Karpas-422 (cell line): ENCODE measurements at regions not wholly inside any gene's neighbourhood (a gene's known extent, or its start where the extent isn't known, plus 50 kb on each side); places are given as distances from the start of the nearest gene placed in this dataset.

Experiments
- DNase-seq: peaks from one replicate; pipeline ENCODE4 v3.0.0-alpha.2; 2015
- H2AFZ ChIP-seq: fragments of 200-600 bp; sonication (generic); 2 replicates; pipeline ENCODE4 v1.6.1; 2014; ENCODE audit warnings: antibody characterized with exemption, low read length, mixed read lengths
- H3K27ac ChIP-seq: fragments of 200-600 bp; sonication (generic); 2 replicates; pipeline ENCODE4 v1.5.1; 2014; ENCODE audit warnings: mild to moderate bottlenecking, low read length, moderate library complexity
- H3K27me3 ChIP-seq: fragments of 200-600 bp; sonication (generic); 2 replicates; pipeline ENCODE4 v1.6.1; 2014; ENCODE audit warnings: low read length, mixed read lengths
- H3K36me3 ChIP-seq: fragments of 200-600 bp; sonication (generic); 2 replicates; pipeline ENCODE4 v1.6.1; 2014; ENCODE audit warnings: low read length, mixed read lengths; ENCODE audit not compliant: insufficient read depth
- H3K4me1 ChIP-seq: fragments of 200-600 bp; sonication (generic); 2 replicates; pipeline ENCODE4 v1.6.1; 2014; ENCODE audit warnings: mild to moderate bottlenecking, low read length, mixed read lengths
- H3K4me2 ChIP-seq: fragments of 200-600 bp; sonication (generic); 2 replicates; pipeline ENCODE4 v1.6.1; 2014; ENCODE audit warnings: low read length, low read depth, mild to moderate bottlenecking; ENCODE audit not compliant: poor library complexity, severe bottlenecking
- H3K4me3 ChIP-seq: fragments of 200-600 bp; sonication (generic); 2 replicates; pipeline ENCODE4 v1.5.1; 2014; ENCODE audit warnings: mild to moderate bottlenecking, antibody characterized with exemption, low read length, mixed read lengths
- H3K79me2 ChIP-seq: fragments of 200-600 bp; sonication (generic); 2 replicates; pipeline ENCODE4 v1.6.1; 2014; ENCODE audit warnings: mild to moderate bottlenecking, low read length, mixed read lengths
- H3K9ac ChIP-seq: fragments of 200-600 bp; sonication (generic); 2 replicates; pipeline ENCODE4 v1.6.0; 2014; ENCODE audit warnings: low read length
- H3K9me2 ChIP-seq: fragments of 200-600 bp; sonication (generic), shearing (Covaris generic); replicated peaks from 2 replicates; pipeline ENCODE4 v1.6.0; 2014; ENCODE audit warnings: mild to moderate bottlenecking, low read length, moderate library complexity; ENCODE audit not compliant: insufficient read depth
- H3K9me3 ChIP-seq: fragments of 300-700, 200-600 bp; sonication (generic); 2 replicates; pipeline ENCODE4 v1.6.1; 2014; ENCODE audit warnings: low read length, mixed read lengths
- H4K20me1 ChIP-seq: fragments of 200-600 bp; sonication (generic); 2 replicates; pipeline ENCODE4 v1.6.1; 2014; ENCODE audit warnings: mild to moderate bottlenecking, antibody characterized with exemption, low read length, low read depth; ENCODE audit not compliant: insufficient read depth

- H3K9me3 ChIP-seq, result no peaks in the 10 kb centered on the region
- H3K9ac ChIP-seq, result no peak overlapping the region
- no peaks in the 10 kb centered on the region for H3K36me3 ChIP-seq
- H2AFZ ChIP-seq, result no peak overlapping the region
- H3K79me2 ChIP-seq, result no peaks in the 10 kb centered on the region
- no peaks in the 10 kb centered on the region for H3K9me2 ChIP-seq
- no peaks in the 10 kb centered on the region for H3K27me3 ChIP-seq
- no peak overlapping the region for H3K27ac ChIP-seq
- no peak for DNase-seq
- no peak overlapping the region for H3K4me2 ChIP-seq
- H4K20me1 ChIP-seq, result no peaks in the 10 kb centered on the region
- H3K4me1 ChIP-seq, result no peaks in the 10 kb centered on the region
- H3K4me3 ChIP-seq, result no peak overlapping the region
Observed at GRCh38 chr2:235255693-235256092, 238.2 kb upstream of the AGAP1 start.

GRCh38 chr2:235257590-235257989 lies 236.3 kb upstream of the AGAP1 start:
- H3K4me2 ChIP-seq, result no peak overlapping the region
- H2AFZ ChIP-seq, result no peak overlapping the region
- no peaks in the 10 kb centered on the region for H3K9me2 ChIP-seq
- H3K79me2 ChIP-seq, result no peaks in the 10 kb centered on the region
- no peak overlapping the region for H3K4me3 ChIP-seq
- no peaks in the 10 kb centered on the region for H3K27me3 ChIP-seq
- H3K27ac ChIP-seq, result no peak overlapping the region
- H3K4me1 ChIP-seq, result no peaks in the 10 kb centered on the region
- H3K36me3 ChIP-seq, result no peaks in the 10 kb centered on the region
- H4K20me1 ChIP-seq, result no peaks in the 10 kb centered on the region
- no peak for DNase-seq
- H3K9me3 ChIP-seq, result no peaks in the 10 kb centered on the region
- H3K9ac ChIP-seq, result no peak overlapping the region

DNA sequence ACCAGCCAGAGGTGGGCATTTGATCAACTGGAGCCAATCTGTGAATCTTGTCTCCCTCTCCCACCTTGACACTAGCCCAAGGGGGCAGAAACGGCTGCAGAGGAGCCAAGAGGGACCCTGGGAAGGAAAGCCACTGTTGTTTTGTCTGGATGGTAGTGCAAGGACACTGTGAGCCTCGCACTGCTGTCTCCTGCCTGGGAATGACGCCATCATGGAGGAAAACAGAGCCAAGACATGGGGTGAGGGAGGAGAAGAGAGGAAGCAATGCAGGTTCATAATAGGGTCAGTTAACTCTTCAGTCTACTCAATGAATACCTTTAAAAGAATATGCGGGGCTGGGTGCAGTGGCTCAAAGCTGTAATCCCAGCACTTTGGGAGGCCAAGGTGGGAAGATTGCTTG lies 231.1 kb upstream of the AGAP1 start:
- Histone ChIP-seq H3K9me2 (no peaks in the 10 kb centered on the region), H3K9ac (no peak overlapping the region), H3K4me2 (no peak overlapping the region), H4K20me1 (no peaks in the 10 kb centered on the region), H3K27ac (no peak overlapping the region), H3K36me3 (no peaks in the 10 kb centered on the region), H3K79me2 (no peaks in the 10 kb centered on the region), H3K27me3 (no peaks in the 10 kb centered on the region), H3K4me3 (no peak overlapping the region), H3K4me1 (no peaks in the 10 kb centered on the region), H3K9me3 (no peaks in the 10 kb centered on the region), H2AFZ (no peak overlapping the region)
- no peak for DNase-seq

GRCh38 chr2:235263205-235264120 lies 230.4 kb upstream of the AGAP1 start:
- H4K20me1 ChIP-seq, result no peaks in the 10 kb centered on the region
- H3K9ac ChIP-seq, result no peak overlapping the region
- H3K9me3 ChIP-seq, result no peaks in the 10 kb centered on the region
- no peaks in the 10 kb centered on the region for H3K9me2 ChIP-seq
- H3K36me3 ChIP-seq, result no peaks in the 10 kb centered on the region
- no peaks in the 10 kb centered on the region for H3K27me3 ChIP-seq
- no peak overlapping the region for H3K4me3 ChIP-seq
- DNase-seq, result no peak
- no peak overlapping the region for H3K4me2 ChIP-seq
- no peaks in the 10 kb centered on the region for H3K4me1 ChIP-seq
- no peak overlapping the region for H3K27ac ChIP-seq
- no peak overlapping the region for H2AFZ ChIP-seq
- no peaks in the 10 kb centered on the region for H3K79me2 ChIP-seq

GRCh38 chr2:235264121-235264493 lies 229.7 kb upstream of the AGAP1 start:
- Histone ChIP-seq H3K27ac (no peak overlapping the region), H3K9ac (no peak overlapping the region), H3K9me3 (no peaks in the 10 kb centered on the region), H3K4me3 (no peak overlapping the region), H3K27me3 (no peaks in the 10 kb centered on the region), H3K79me2 (no peaks in the 10 kb centered on the region), H3K4me1 (no peaks in the 10 kb centered on the region), H3K9me2 (no peaks in the 10 kb centered on the region), H2AFZ (no peak overlapping the region), H3K36me3 (no peaks in the 10 kb centered on the region), H3K4me2 (no peak overlapping the region), H4K20me1 (no peaks in the 10 kb centered on the region)
- DNase-seq, result no peak

GRCh38 chr2:235264512-235264911 lies 229.3 kb upstream of the AGAP1 start:
- H2AFZ ChIP-seq, result no peak overlapping the region
- no peak overlapping the region for H3K4me3 ChIP-seq
- H3K9ac ChIP-seq, result no peak overlapping the region
- no peak overlapping the region for H3K27ac ChIP-seq
- H3K4me2 ChIP-seq, result no peak overlapping the region
- no peaks in the 10 kb centered on the region for H4K20me1 ChIP-seq
- no peaks in the 10 kb centered on the region for H3K36me3 ChIP-seq
- H3K9me3 ChIP-seq, result no peaks in the 10 kb centered on the region
- no peaks in the 10 kb centered on the region for H3K9me2 ChIP-seq
- no peaks in the 10 kb centered on the region for H3K4me1 ChIP-seq
- H3K79me2 ChIP-seq, result no peaks in the 10 kb centered on the region
- no peak for DNase-seq
- H3K27me3 ChIP-seq, result no peaks in the 10 kb centered on the region

DNA sequence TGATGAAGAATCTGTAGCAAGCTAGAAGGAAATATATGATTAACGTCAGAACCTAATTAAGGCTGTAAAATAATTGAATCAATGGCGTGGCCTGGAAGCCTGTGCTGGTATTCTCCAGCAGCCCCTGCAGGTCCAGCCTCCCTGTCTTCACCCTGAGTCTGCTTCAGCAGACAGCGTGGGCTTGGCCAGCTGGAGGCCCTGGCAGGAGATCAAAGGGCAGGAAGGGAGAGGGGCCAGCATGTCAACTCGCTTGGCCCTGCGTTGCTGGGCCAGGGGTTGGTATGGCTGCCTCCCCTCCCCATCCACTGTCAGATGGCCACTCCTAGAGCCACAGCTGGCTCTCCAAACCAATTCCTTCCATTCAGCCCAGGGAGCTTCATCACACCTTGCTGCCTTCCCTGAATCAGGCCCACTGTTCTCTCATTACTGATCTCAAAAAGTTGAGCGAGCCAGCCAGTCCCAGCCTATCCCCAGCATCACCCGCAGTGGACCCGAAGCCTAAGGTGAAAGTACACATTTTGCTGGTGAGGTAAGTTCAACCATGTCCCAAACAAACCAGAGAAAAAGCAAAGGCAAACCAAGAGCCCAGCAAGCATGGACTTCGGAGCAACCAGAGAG lies 228.4 kb upstream of the AGAP1 start:
- no peak overlapping the region for H3K9ac ChIP-seq

DNA sequence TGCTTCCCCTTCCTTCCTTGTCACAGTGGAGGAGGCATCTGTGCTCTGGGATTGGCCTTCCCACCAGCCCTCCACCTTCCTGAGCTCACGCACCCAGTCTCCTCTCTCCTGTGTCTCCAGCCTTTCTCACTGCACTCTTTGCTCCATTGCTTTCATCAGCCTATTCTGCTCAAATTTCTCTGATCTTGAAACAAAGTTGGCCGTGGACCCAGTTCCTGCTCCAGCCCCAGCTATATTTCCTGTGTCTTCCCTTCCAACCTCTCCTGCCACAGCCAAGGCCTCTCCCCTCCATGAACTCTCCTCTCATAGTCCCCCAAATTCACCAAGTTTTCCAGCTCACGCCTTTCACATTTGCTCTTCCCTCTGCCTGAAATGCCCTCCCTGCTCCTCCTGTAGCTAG lies 226.6 kb upstream of the AGAP1 start:
- DNase-seq, result no peak
- H3K27me3 ChIP-seq, result no peaks in the 10 kb centered on the region
- H3K4me1 ChIP-seq, result no peaks in the 10 kb centered on the region
- H3K9me2 ChIP-seq, result no peaks in the 10 kb centered on the region
- no peak overlapping the region for H3K4me2 ChIP-seq
- no peaks in the 10 kb centered on the region for H3K9me3 ChIP-seq
- no peak overlapping the region for H3K27ac ChIP-seq
- no peak overlapping the region for H3K4me3 ChIP-seq
- H3K79me2 ChIP-seq, result no peaks in the 10 kb centered on the region
- no peak overlapping the region for H3K9ac ChIP-seq
- no peaks in the 10 kb centered on the region for H4K20me1 ChIP-seq
- no peak overlapping the region for H2AFZ ChIP-seq
- no peaks in the 10 kb centered on the region for H3K36me3 ChIP-seq

More for the DNA sequence above, 228.4 kb upstream of the AGAP1 start:
- H3K4me1 ChIP-seq, result no peaks in the 10 kb centered on the region
- no peak for DNase-seq
- no peak overlapping the region for H3K4me2 ChIP-seq
- H3K27ac ChIP-seq, result no peak overlapping the region
- no peaks in the 10 kb centered on the region for H3K27me3 ChIP-seq
- no peaks in the 10 kb centered on the region for H4K20me1 ChIP-seq
- H2AFZ ChIP-seq, result no peak overlapping the region
- no peaks in the 10 kb centered on the region for H3K9me2 ChIP-seq
- no peak overlapping the region for H3K4me3 ChIP-seq
- no peaks in the 10 kb centered on the region for H3K9me3 ChIP-seq
- no peaks in the 10 kb centered on the region for H3K36me3 ChIP-seq
- no peaks in the 10 kb centered on the region for H3K79me2 ChIP-seq
